H9 (cell line): ENCODE measurements at regions not wholly inside any gene's neighbourhood (a gene's known extent, or its start where the extent isn't known, plus 50 kb on each side); places are given as distances from the start of the nearest gene placed in this dataset.

Experiments
- DNase-seq: peaks from one replicate; pipeline ENCODE4 v3.0.0-alpha.2; 2017
- H2AFZ ChIP-seq: one replicate; pipeline ENCODE4 v1.6.1; 2013; ENCODE audit warnings: mild to moderate bottlenecking, low read length, control low read depth, moderate library complexity
- H2AK5ac ChIP-seq: 2 replicates; pipeline ENCODE4 v1.6.1; 2013; ENCODE audit warnings: low read length, control low read depth, mixed read lengths; ENCODE audit not compliant: insufficient read length
- H2BK120ac ChIP-seq: one replicate; pipeline ENCODE4 v1.6.1; 2013; ENCODE audit warnings: low read depth, mild to moderate bottlenecking, low read length, control low read depth, inconsistent platforms; ENCODE audit not compliant: poor library complexity, severe bottlenecking
- H2BK12ac ChIP-seq: 2 replicates; pipeline ENCODE4 v1.6.1; 2013; ENCODE audit warnings: low read length, control low read depth, mixed read lengths, low read depth; ENCODE audit not compliant: insufficient read length
- H2BK15ac ChIP-seq: 2 replicates; pipeline ENCODE4 v1.6.1; 2013; ENCODE audit warnings: low read depth, low read length, control low read depth
- H2BK20ac ChIP-seq: one replicate; pipeline ENCODE4 v1.6.1; 2013; ENCODE audit warnings: low read depth, mild to moderate bottlenecking, low read length, control low read depth, inconsistent platforms; ENCODE audit not compliant: poor library complexity, severe bottlenecking
- H2BK5ac ChIP-seq: 2 replicates; pipeline ENCODE4 v1.6.1; 2013; ENCODE audit warnings: low read length, control low read depth, mixed read lengths; ENCODE audit not compliant: insufficient read length
- H3K14ac ChIP-seq: 2 replicates; pipeline ENCODE4 v1.6.1; 2013; ENCODE audit warnings: low read length, control low read depth; ENCODE audit not compliant: insufficient read depth
- H3K18ac ChIP-seq: 2 replicates; pipeline ENCODE4 v1.6.1; 2013; ENCODE audit warnings: low read depth, mild to moderate bottlenecking, mixed read lengths, low read length, control low read depth; ENCODE audit not compliant: insufficient read length
- H3K23ac ChIP-seq: 2 replicates; pipeline ENCODE4 v1.6.1; 2013; ENCODE audit warnings: low read length, control low read depth, mixed read lengths, low read depth; ENCODE audit not compliant: insufficient read length
- H3K23me2 ChIP-seq: 2 replicates; pipeline ENCODE4 v1.6.1; 2013; ENCODE audit warnings: low read depth, mild to moderate bottlenecking, mixed read lengths, low read length, control low read depth; ENCODE audit not compliant: insufficient read length, poor library complexity, severe bottlenecking
- H3K27ac ChIP-seq: 2 replicates; pipeline ENCODE4 v1.5.1; 2013; ENCODE audit warnings: low read length, control low read depth, mixed read lengths, low read depth; ENCODE audit not compliant: insufficient read length
- H3K27me3 ChIP-seq: 2 replicates; pipeline ENCODE4 v1.6.1; 2013; ENCODE audit warnings: low read length, control low read depth, inconsistent platforms; ENCODE audit not compliant: insufficient read depth
- H3K4ac ChIP-seq: 2 replicates; pipeline ENCODE4 v1.6.1; 2013; ENCODE audit warnings: low read depth, mild to moderate bottlenecking, control low read depth, inconsistent platforms, low read length, moderate library complexity
- H3K4me1 ChIP-seq: 2 replicates; pipeline ENCODE4 v1.6.1; 2013; ENCODE audit warnings: low read length, control low read depth, inconsistent platforms; ENCODE audit not compliant: insufficient read depth
- H3K4me2 ChIP-seq: 2 replicates; pipeline ENCODE4 v1.6.1; 2013; ENCODE audit warnings: low read length, control low read depth, mixed read lengths; ENCODE audit not compliant: insufficient read length, insufficient read depth
- H3K56ac ChIP-seq: 2 replicates; pipeline ENCODE4 v1.6.1; 2013; ENCODE audit warnings: low read depth, mild to moderate bottlenecking, mixed read lengths, low read length, control low read depth; ENCODE audit not compliant: insufficient read length
- H3K79me1 ChIP-seq: 2 replicates; pipeline ENCODE4 v1.6.1; 2013; ENCODE audit warnings: low read depth, mild to moderate bottlenecking, moderate library complexity, low read length, control low read depth, inconsistent platforms; ENCODE audit not compliant: insufficient read depth, poor library complexity, severe bottlenecking
- H3K79me2 ChIP-seq: 2 replicates; pipeline ENCODE4 v1.6.1; 2013; ENCODE audit warnings: low read length, control low read depth, inconsistent platforms; ENCODE audit not compliant: insufficient read depth
- H3K9ac ChIP-seq: 2 replicates; pipeline ENCODE4 v1.6.1; 2013; ENCODE audit warnings: low read length, control low read depth, mixed read lengths; ENCODE audit not compliant: insufficient read length; ENCODE audit errors: extremely low read depth
- H3K9me3 ChIP-seq: one replicate; pipeline ENCODE4 v1.6.1; 2013; ENCODE audit warnings: low read depth, low read length, inconsistent platforms; ENCODE audit not compliant: control insufficient read depth
- H3T11ph ChIP-seq: one replicate; pipeline ENCODE4 v1.6.1; 2013; ENCODE audit warnings: mild to moderate bottlenecking, low read length, control low read depth, inconsistent platforms
- H4K20me1 ChIP-seq: one replicate; pipeline ENCODE4 v1.6.1; 2013; ENCODE audit not compliant: control insufficient read depth, insufficient read length, insufficient read depth
- H4K5ac ChIP-seq: 2 replicates; pipeline ENCODE4 v1.6.1; 2013; ENCODE audit warnings: low read depth, mild to moderate bottlenecking, mixed read lengths, low read length, control low read depth; ENCODE audit not compliant: insufficient read length
- H4K8ac ChIP-seq: replicated peaks from 2 replicates; pipeline ENCODE4 v1.6.1; 2013; ENCODE audit warnings: low read length, control low read depth, mixed read lengths, low read depth; ENCODE audit not compliant: insufficient read length
- H4K91ac ChIP-seq: 2 replicates; pipeline ENCODE4 v1.6.1; 2013; ENCODE audit warnings: low read depth, mild to moderate bottlenecking, moderate library complexity, mixed read lengths, low read length, control low read depth; ENCODE audit not compliant: insufficient read length
- H3K27ac Mint-ChIP-seq, 3 experiments: 2 replicates in 2 of 3; 3 replicates in 1 of 3; pipeline ENCODE4 v1.8.0; 2020 to 2021; ENCODE audit warnings: mixed read lengths in 3 of 3, mild to moderate bottlenecking in 1 of 3, moderate library complexity in 1 of 3
- H3K27me3 Mint-ChIP-seq: 2 replicates; pipeline ENCODE4 v1.8.0; 2021; ENCODE audit warnings: low read depth, mild to moderate bottlenecking, moderate library complexity, mixed read lengths
- H3K36me3 Mint-ChIP-seq, 3 experiments: 2 replicates in 2 of 3; 3 replicates in 1 of 3; pipeline ENCODE4 v1.8.0; 2020 to 2021; ENCODE audit warnings: low read depth in 3 of 3, mixed read lengths in 3 of 3; ENCODE audit not compliant: insufficient read depth in 1 of 3
- H3K4me1 Mint-ChIP-seq, 2 experiments: 2 replicates each; pipeline ENCODE4 v1.8.0; 2020; ENCODE audit warnings: mixed read lengths in 2 of 2
- H3K4me3 Mint-ChIP-seq, 2 experiments: 2 replicates in 1 of 2; 3 replicates in 1 of 2; pipeline ENCODE4 v1.8.0; 2020 to 2021; ENCODE audit warnings: mild to moderate bottlenecking in 2 of 2, mixed read lengths in 2 of 2, moderate library complexity in 1 of 2
- H3K9me3 Mint-ChIP-seq, 2 experiments: 2 replicates in 1 of 2; 3 replicates in 1 of 2; pipeline ENCODE4 v1.8.0; 2020; ENCODE audit warnings: mild to moderate bottlenecking in 2 of 2, mixed read lengths in 2 of 2, moderate library complexity in 1 of 2
- WGBS: extraction: QIAGEN DNeasy Blood & Tissue Kit; methylation state at CpG from one replicate; pipeline ENCODE4 v1.1.7; 2013; ENCODE audit warnings: missing lambda C conversion rate, low lambda C conversion rate, mixed read lengths; ENCODE audit not compliant: insufficient read length; ENCODE audit errors: extremely low coverage; 5-methylcytosine and 5-hydroxymethylcytosine counted together
- TF ChIP-seq, protein P1 (sequence below): fragments of 200-600 bp; sonication (generic); conservative IDR thresholded peaks from 3 replicates; pipeline ENCODE4 v1.8.0; 2021; ENCODE audit warnings: antibody characterized with exemption, mild to moderate bottlenecking

DNA sequence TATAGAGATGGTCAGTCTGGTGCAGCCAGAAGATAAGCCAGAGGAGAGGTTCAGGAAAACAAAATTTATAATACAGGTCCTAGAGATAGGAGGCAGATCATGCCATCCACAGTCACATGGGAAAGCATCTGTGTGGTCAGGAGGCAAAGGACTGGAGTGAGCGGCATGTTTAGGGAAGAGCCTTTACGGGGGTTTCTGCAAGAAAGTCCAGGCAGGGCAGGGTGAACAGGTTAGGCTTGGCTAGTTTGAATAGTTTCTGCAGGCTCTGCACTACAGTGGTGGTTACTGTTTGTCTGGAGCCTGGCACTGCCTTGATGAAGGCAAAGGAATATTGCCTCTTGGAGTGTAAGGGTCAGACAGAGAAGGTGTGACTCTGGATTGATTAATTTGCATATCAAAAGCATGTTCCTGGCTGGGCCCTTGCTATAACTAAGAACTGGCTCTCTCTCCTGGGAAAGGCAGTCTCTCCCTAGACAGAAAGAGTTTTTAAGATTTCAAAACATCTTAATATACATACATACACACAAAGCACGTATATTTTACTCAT, 1034.7 kb upstream of the CHAC2 start:
- no peak overlapping the region for H2BK20ac ChIP-seq
- no peaks in the 10 kb centered on the region for H4K20me1 ChIP-seq
- H3K27ac Mint-ChIP-seq, result no peak overlapping the region; a peak in 1 of 7 replicates
- no peak overlapping the region for H2BK120ac ChIP-seq
- H2BK12ac ChIP-seq, result no peak overlapping the region
- H3K79me1 ChIP-seq, result no peaks in the 10 kb centered on the region
- H3K9me3 Mint-ChIP-seq, result peaks cover 6% of the 10 kb centered on the region in 2 experiments; a peak in 2 of 5 replicates
- H3K4me1 ChIP-seq, result peaks cover 2% of the 10 kb centered on the region; the same call in 1 of the 2 replicates
- no peak overlapping the region for H4K8ac ChIP-seq
- H4K5ac ChIP-seq, result no peak overlapping the region
- H3K27me3 Mint-ChIP-seq, result no peaks in the 10 kb centered on the region
- no peak overlapping the region for H3K9ac ChIP-seq
- no peaks in the 10 kb centered on the region for H3K27me3 ChIP-seq
- TF ChIP-seq, protein P1, sequence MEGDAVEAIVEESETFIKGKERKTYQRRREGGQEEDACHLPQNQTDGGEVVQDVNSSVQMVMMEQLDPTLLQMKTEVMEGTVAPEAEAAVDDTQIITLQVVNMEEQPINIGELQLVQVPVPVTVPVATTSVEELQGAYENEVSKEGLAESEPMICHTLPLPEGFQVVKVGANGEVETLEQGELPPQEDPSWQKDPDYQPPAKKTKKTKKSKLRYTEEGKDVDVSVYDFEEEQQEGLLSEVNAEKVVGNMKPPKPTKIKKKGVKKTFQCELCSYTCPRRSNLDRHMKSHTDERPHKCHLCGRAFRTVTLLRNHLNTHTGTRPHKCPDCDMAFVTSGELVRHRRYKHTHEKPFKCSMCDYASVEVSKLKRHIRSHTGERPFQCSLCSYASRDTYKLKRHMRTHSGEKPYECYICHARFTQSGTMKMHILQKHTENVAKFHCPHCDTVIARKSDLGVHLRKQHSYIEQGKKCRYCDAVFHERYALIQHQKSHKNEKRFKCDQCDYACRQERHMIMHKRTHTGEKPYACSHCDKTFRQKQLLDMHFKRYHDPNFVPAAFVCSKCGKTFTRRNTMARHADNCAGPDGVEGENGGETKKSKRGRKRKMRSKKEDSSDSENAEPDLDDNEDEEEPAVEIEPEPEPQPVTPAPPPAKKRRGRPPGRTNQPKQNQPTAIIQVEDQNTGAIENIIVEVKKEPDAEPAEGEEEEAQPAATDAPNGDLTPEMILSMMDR, result no peak
- no peak overlapping the region for H2AFZ ChIP-seq
- no peaks in the 10 kb centered on the region for H3K79me2 ChIP-seq
- no peak overlapping the region for H3K14ac ChIP-seq
- no CpG with 5 or more reads among the region's 3 CpGs for whole genome bisulfite sequencing
- no peak overlapping the region for H2AK5ac ChIP-seq
- H3T11ph ChIP-seq, result no peak overlapping the region
- H3K4me1 Mint-ChIP-seq, result peaks cover 8 to 14% of the 10 kb centered on the region in 2 experiments
- no peaks in the 10 kb centered on the region for H3K9me3 ChIP-seq
- no peak overlapping the region for H4K91ac ChIP-seq
- H3K4me3 Mint-ChIP-seq, result no peak overlapping the region
- H3K36me3 Mint-ChIP-seq, result peaks cover 0 to 6% (median under 1%) of the 10 kb centered on the region in 3 experiments; a peak in 1 of 7 replicates
- no peak for DNase-seq
- no peak overlapping the region for H3K56ac ChIP-seq
- no peak overlapping the region for H3K23ac ChIP-seq
- no peak overlapping the region for H3K27ac ChIP-seq
- H3K4ac ChIP-seq, result no peak overlapping the region
- H3K18ac ChIP-seq, result no peak overlapping the region
- no peaks in the 10 kb centered on the region for H3K23me2 ChIP-seq
- H2BK5ac ChIP-seq, result no peak overlapping the region
- no peak overlapping the region for H2BK15ac ChIP-seq
- no peak overlapping the region for H3K4me2 ChIP-seq
